Gastrocnemius medialis (tissue), 4 donors: ENCODE measurements at regions not wholly inside any gene's neighbourhood (a gene's known extent, or its start where the extent isn't known, plus 50 kb on each side); places are given as distances from the start of the nearest gene placed in this dataset.

ENCODE experiments used
- POLR2A ChIP-seq, 2 donors: fragments of 450-650 bp; IDR thresholded peaks; one replicate each; pipeline ENCODE4 v1.6.1; 2017; ENCODE audit warnings: antibody characterized with exemption in 2 of 2, mild to moderate bottlenecking in 2 of 2, moderate library complexity in 2 of 2
- TF ChIP-seq, protein P1 (sequence below), 5 experiments: fragments of 450-650 bp in 3 of 5; fragments of 200-600 bp in 2 of 5; sonication (generic) in 2 of 5; IDR thresholded peaks in 4 of 5; conservative IDR thresholded peaks in 1 of 5; 1 replicate in 4 of 5; 2 replicates in 1 of 5; pipeline ENCODE4 v1.5.1; 2016 to 2019; ENCODE audit warnings: antibody characterized with exemption in 5 of 5, mild to moderate bottlenecking in 3 of 5, moderate library complexity in 3 of 5

- TF ChIP-seq, protein P1, sequence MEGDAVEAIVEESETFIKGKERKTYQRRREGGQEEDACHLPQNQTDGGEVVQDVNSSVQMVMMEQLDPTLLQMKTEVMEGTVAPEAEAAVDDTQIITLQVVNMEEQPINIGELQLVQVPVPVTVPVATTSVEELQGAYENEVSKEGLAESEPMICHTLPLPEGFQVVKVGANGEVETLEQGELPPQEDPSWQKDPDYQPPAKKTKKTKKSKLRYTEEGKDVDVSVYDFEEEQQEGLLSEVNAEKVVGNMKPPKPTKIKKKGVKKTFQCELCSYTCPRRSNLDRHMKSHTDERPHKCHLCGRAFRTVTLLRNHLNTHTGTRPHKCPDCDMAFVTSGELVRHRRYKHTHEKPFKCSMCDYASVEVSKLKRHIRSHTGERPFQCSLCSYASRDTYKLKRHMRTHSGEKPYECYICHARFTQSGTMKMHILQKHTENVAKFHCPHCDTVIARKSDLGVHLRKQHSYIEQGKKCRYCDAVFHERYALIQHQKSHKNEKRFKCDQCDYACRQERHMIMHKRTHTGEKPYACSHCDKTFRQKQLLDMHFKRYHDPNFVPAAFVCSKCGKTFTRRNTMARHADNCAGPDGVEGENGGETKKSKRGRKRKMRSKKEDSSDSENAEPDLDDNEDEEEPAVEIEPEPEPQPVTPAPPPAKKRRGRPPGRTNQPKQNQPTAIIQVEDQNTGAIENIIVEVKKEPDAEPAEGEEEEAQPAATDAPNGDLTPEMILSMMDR (IDR thresholded peaks at IDR 0.05 in 4 of 5, conservative IDR thresholded peaks at IDR 0.05 in 1 of 5), result no peak
- no peak for TF ChIP-seq POLR2A (IDR thresholded peaks at IDR 0.05)
Measured at GRCh38 chr9:107989544-107989943, 500.0 kb upstream of the KLF4 start.
